Psoas muscle (tissue), 7 donors: ENCODE measurements at regions not wholly inside any gene's neighbourhood (a gene's known extent, or its start where the extent isn't known, plus 50 kb on each side); places are given as distances from the start of the nearest gene placed in this dataset.

Experiments
- ATAC-seq, 4 donors: fragments of 200-7000 bp; cut with Tn5 transposase; one replicate each; pipeline ENCODE4 v1.9.1; 2020; ENCODE audit warnings: moderate library complexity in 3 of 4, mild to moderate bottlenecking in 2 of 4
- DNase-seq, 2 donors: peaks; one replicate each; pipeline ENCODE4 v3.0.0-alpha.2; 2020
- H3K27ac ChIP-seq: fragments of 200-600 bp; one replicate; pipeline ENCODE4 v1.8.0; 2022
- H3K27me3 ChIP-seq, 3 donors: fragments of 200-600 bp in 1 of 3; one replicate each; pipeline versions ENCODE4 v1.6.1 to v1.8.0; 2013 to 2022; ENCODE audit warnings: low read length in 2 of 3, mild to moderate bottlenecking in 2 of 3, moderate library complexity in 1 of 3; ENCODE audit not compliant: insufficient read depth in 3 of 3
- H3K36me3 ChIP-seq, 2 donors: fragments of 200-600 bp in 1 of 2; one replicate each; pipeline versions ENCODE4 v1.6.1 to v1.8.0; 2013 to 2022; ENCODE audit warnings: low read depth in 1 of 2, mild to moderate bottlenecking in 1 of 2, moderate library complexity in 1 of 2; ENCODE audit not compliant: insufficient read depth in 1 of 2
- H3K4me1 ChIP-seq: fragments of 200-600 bp; one replicate; pipeline ENCODE4 v1.8.0; 2022
- H3K4me3 ChIP-seq: fragments of 200-600 bp; one replicate; pipeline ENCODE4 v1.8.0; 2022; ENCODE audit warnings: mild to moderate bottlenecking
- H3K9me3 ChIP-seq: fragments of 200-600 bp; one replicate; pipeline ENCODE4 v1.8.0; 2022
- WGBS, 3 donors: extraction: QIAGEN DNeasy Blood & Tissue Kit; methylation state at CpG; one replicate each; pipeline versions ENCODE4 v1.1.6 to v1.1.7; 2013; 5-methylcytosine and 5-hydroxymethylcytosine counted together
- intact Hi-C, 2 donors: fragments of 100-400 bp; cut with DNase I; formaldehyde crosslinking; loops; one replicate each; pipeline versions ENCODE4 v1.11.0 to v1.14.2; 2022
- TF ChIP-seq, protein P1 (sequence below): fragments of 200-600 bp; IDR thresholded peaks from one replicate; pipeline ENCODE4 v1.8.0; 2022; ENCODE audit warnings: antibody characterized with exemption
- donor health status: healthy with polysubstance abuse.
- donor health status: DM: no; HTN: no; CAD: no; lungs with moderate emphysema.
- donor health status: Bipolar disorder and iron deficiency.
- donor health status: healthy.
- donor health status: DM: yes; HTN: yes; CAD: no.
- donor health status: DM: no; HTN: no; CAD: no.
- donor health status: DM: yes; HTN: yes; CAD: no.

DNA sequence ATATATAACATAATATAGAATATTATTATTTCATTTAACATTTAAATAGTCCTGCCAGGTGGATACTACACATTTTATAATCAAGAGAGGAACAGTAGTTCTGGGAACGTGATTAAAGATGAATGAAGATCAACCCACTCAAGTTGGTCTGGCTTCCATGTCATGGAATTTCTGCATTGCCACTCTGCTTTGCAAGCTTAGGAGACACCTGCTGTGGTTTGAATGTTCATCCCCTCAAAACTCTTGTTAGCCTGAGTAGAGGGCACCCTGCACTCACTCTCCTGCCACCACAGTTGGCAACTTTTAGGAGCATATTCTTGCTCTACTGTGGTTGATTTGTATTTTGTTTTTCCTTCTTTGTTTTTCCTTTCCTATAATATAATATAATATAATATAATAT lies 153.2 kb downstream of the GLUL start:
- H3K27me3 ChIP-seq, result no peaks in the 10 kb centered on the region
- intact Hi-C loops, result no loop called here

DNA sequence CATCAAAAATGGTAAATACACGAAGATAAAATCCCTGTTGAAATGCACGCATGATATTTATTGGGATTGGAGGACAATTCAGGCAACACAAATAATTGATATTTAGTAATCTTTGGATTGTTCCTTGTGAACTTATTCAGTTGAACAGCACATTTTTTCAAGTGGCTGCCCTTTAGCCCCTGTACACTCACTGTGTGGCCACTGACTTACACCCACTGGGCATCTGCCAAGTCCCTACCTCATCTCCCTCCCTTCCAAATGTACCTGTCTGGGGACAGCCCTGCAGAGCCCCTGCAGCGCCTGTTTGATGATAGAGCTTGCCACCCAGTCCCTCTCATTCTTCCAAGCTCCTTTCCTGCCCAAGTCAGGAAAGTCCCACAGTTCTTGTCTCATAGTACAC lies 154.3 kb downstream of the GLUL start:
- 92 to 97% (median 92%) methylated on average over 3 of the region's 3 CpGs for WGBS, 3 donors
- H3K9me3 ChIP-seq, result no peaks in the 10 kb centered on the region
- H3K27ac ChIP-seq, result no peak overlapping the region
- DNase-seq (no peak), ATAC-seq (no peak)
- intact Hi-C loops, result no loop called here
- H3K36me3 ChIP-seq, result no peaks in the 10 kb centered on the region
- H3K4me3 ChIP-seq, result no peak overlapping the region
- peaks cover 12% of the 10 kb centered on the region for H3K4me1 ChIP-seq
- TF ChIP-seq, protein P1, sequence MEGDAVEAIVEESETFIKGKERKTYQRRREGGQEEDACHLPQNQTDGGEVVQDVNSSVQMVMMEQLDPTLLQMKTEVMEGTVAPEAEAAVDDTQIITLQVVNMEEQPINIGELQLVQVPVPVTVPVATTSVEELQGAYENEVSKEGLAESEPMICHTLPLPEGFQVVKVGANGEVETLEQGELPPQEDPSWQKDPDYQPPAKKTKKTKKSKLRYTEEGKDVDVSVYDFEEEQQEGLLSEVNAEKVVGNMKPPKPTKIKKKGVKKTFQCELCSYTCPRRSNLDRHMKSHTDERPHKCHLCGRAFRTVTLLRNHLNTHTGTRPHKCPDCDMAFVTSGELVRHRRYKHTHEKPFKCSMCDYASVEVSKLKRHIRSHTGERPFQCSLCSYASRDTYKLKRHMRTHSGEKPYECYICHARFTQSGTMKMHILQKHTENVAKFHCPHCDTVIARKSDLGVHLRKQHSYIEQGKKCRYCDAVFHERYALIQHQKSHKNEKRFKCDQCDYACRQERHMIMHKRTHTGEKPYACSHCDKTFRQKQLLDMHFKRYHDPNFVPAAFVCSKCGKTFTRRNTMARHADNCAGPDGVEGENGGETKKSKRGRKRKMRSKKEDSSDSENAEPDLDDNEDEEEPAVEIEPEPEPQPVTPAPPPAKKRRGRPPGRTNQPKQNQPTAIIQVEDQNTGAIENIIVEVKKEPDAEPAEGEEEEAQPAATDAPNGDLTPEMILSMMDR, result no peak
- H3K27me3 ChIP-seq, result no peaks in the 10 kb centered on the region

More for the DNA sequence above, 153.2 kb downstream of the GLUL start:
- Histone ChIP-seq H3K27ac (no peak overlapping the region), H3K4me1 (peaks cover 9% of the 10 kb centered on the region), H3K9me3 (no peaks in the 10 kb centered on the region), H3K4me3 (no peak overlapping the region), H3K36me3 (no peaks in the 10 kb centered on the region)
- DNase-seq, result no peak
- TF ChIP-seq, protein P1, result no peak
- 91 to 97% (median 91%) methylated on average over 1 of the region's 1 CpG for WGBS, 3 donors
- ATAC-seq, result no peak

DNA sequence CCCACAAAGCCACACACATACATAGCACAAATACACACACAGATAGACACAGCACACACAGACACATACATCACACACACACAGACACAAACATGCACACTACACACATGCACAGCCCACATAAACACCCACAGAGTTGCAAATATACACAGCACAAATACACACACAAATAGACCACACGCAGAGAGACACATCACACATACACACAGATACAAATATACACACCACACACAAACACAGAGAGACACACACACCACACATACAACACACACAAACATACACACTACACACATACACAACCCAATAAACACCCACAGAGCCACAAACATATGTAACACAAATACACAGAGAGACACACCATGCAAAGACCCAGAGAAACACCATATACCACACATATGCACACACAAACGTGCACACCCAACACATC lies 154.9 kb downstream of the GLUL start:
- no peak for ATAC-seq
- 98 to 100% (median 99%) methylated on average over 2 of the region's 2 CpGs for WGBS, 3 donors
- intact Hi-C loops, result no loop called here
- Histone ChIP-seq H3K27me3 (no peaks in the 10 kb centered on the region), H3K27ac (peak overlapping the region; percentile 85), H3K4me3 (no peak overlapping the region), H3K9me3 (no peaks in the 10 kb centered on the region), H3K4me1 (peaks cover 17% of the 10 kb centered on the region), H3K36me3 (no peaks in the 10 kb centered on the region)
- DNase-seq, result no peak
- TF ChIP-seq, protein P1, result no peak

DNA sequence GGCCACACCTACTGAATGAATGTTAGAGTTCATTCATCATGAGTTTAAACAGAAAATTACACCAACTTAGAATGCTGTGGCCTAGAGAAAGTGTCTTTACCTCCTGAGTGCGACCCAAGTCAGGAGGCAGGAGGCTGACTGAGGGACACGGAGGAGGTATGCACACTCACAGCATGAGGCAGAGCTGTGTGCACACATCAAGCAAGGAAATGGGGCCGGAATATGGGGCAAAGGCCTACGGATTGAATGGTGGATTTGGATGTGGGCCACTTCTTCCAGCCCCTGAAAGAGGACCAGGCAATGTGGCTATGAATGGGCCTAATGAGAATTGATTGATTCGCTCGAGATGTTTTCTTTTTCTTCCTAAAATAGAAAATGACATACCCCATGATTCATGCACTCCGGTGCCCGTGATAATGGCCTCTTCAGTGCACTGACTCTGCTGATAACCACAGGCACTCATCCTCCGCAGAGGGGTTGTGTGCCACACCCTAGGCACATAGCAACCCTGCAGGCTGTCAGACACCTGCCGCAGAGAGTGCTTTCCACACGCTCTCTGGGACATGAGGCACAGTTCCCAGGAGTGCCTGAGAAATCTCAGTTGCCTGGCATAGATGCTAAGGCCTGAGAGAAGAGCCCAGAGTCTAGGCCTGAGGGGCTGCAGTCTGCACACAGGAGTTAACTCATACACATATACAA lies 155.5 kb downstream of the GLUL start:
- intact Hi-C loops, result no loop called here
- TF ChIP-seq, protein P1, result no peak
- H3K9me3 ChIP-seq, result no peaks in the 10 kb centered on the region
- peak overlapping the region; percentile 85 for H3K27ac ChIP-seq
- H3K4me1 ChIP-seq, result peaks cover 17% of the 10 kb centered on the region
- 39 to 44% (median 43%) methylated on average over 11 of the region's 11 CpGs for WGBS, 3 donors
- DNase-seq (peak; percentile 39 to 73), ATAC-seq (peak; percentile 96 to 98 (median 97))
- H3K4me3 ChIP-seq, result no peak overlapping the region
- H3K36me3 ChIP-seq, result no peaks in the 10 kb centered on the region
- H3K27me3 ChIP-seq, result no peaks in the 10 kb centered on the region

DNA sequence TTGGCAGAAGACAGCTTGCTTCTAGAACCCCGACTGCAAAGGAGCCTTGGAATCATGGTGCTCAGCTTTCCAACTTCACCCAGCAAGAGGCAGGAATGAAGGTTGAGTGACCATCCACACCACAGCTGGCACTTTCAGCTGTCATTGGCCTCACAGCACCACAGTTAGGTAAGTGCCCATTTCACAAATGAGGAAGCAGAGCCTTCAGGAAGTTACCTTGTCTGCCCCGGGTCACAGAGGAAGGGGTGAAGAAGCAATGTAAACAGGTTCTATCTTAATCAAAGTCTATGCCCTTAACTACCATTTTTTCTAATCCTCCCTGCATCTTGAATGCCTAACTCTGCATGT lies 156.0 kb downstream of the GLUL start:
- Histone ChIP-seq H3K36me3 (no peaks in the 10 kb centered on the region), H3K27me3 (no peaks in the 10 kb centered on the region), H3K27ac (peak overlapping the region; percentile 85), H3K4me3 (no peak overlapping the region), H3K4me1 (peaks cover 21% of the 10 kb centered on the region), H3K9me3 (no peaks in the 10 kb centered on the region)
- 47 to 62% (median 50%) methylated on average over 2 of the region's 2 CpGs for WGBS, 3 donors
- no peak for DNase-seq
- ATAC-seq, result peak in 1 of 4 donors; percentile 48
- TF ChIP-seq, protein P1, result no peak
- intact Hi-C loops, result no loop called here
